ENCODE measurements at regions not wholly inside any gene's neighbourhood (a gene's known extent, or its start where the extent isn't known, plus 50 kb on each side); places are given as distances from the start of the nearest gene placed in this dataset.

DNA sequence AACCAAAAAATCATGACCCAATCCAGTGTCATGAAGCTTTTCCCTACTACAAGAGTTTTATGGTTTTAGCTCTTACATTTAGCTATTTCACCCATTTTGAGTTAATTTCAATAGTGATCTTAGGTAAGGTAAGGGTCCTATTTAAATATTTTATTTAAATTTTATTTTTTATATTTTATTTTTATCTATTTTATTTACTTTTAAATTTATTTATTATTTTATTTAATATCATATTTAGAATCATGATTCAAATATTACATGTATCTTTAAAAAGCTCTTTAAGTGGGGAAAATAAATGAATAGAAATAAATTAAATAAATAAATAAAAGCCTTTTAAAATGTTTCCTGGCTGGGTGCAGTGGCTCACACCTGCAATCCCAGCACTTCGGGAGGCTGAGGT lies 276.0 kb downstream of the SKIDA1 start:
- DNase-seq: no peak

DNA sequence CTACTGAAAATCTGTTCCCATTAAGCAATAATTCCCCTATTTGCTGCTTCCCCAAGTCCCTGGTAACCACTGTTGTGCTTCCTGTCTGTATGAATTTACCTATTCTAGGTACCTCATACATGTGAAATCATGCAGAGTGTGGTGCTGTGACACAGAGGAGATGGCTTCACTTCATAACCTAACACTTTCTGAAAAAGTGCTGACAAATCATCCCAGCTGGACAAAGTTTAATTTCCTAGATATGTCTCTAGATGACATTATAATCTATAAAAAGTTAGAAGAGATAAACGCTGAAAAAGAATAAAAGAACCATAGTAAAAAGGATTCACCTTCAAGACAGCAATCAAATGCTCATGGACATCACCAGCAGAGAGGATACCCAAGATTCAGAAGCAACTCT lies 277.9 kb downstream of the SKIDA1 start:
- DNase-seq: no peak

- DNase-seq: no peak
Observed at GRCh38 chr10:21246178-21246577, 279.3 kb downstream of the SKIDA1 start.

DNA sequence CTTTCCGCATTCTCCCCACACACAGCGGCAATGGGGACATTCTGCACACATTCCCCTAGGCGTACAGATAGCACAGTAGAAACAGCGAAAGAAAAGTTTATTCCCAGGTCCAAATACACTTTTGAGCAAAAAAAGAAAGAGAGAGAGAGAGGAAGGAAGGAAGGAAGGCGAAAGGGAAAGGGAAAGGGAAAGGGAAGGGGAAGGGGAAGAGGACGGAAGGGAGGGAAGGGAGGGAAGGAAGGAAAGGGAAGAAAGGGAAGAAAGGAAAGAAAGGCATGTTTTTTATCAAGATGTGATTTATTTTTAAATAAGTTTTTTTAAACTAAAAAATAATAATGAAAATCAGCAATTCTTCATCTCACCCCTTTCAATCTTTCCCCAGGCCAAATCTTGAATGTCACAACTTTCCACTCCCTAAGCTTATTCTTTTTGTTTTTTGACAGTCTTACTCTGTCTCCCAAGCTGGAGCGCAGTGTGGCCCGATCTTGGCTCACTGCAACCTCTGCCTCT lies 281.7 kb downstream of the SKIDA1 start:
- no peak for DNase-seq

- no peak for DNase-seq
Observed at GRCh38 chr10:21242915-21243314, 282.6 kb downstream of the SKIDA1 start.

- no peak for DNase-seq
Observed at GRCh38 chr10:21238717-21239116, 286.8 kb downstream of the SKIDA1 start.

- no peak for DNase-seq
Observed at GRCh38 chr10:21238044-21238443, 287.4 kb downstream of the SKIDA1 start.

- no peak for DNase-seq
Observed at GRCh38 chr10:21234761-21235160, 290.7 kb downstream of the SKIDA1 start.

DNA sequence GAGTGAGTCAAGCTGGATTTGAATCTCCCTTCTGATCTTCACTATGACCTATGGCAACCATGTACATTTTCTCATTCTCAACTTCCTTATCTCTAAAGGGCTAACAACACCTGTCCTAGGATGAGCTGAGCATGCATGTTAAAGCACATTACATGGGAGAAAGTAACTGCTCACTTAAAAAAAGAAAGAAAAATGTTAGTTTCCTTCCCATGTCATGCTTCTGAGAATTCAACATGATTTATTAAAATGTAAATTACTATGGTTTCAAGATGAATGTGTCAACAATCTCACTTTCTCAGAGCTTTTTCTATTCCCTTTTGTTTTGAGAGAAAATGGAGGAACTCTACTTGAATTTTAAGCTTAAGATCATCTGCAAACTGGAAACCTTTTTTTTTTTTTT lies 295.3 kb downstream of the SKIDA1 start:
- no peak for DNase-seq

DNA sequence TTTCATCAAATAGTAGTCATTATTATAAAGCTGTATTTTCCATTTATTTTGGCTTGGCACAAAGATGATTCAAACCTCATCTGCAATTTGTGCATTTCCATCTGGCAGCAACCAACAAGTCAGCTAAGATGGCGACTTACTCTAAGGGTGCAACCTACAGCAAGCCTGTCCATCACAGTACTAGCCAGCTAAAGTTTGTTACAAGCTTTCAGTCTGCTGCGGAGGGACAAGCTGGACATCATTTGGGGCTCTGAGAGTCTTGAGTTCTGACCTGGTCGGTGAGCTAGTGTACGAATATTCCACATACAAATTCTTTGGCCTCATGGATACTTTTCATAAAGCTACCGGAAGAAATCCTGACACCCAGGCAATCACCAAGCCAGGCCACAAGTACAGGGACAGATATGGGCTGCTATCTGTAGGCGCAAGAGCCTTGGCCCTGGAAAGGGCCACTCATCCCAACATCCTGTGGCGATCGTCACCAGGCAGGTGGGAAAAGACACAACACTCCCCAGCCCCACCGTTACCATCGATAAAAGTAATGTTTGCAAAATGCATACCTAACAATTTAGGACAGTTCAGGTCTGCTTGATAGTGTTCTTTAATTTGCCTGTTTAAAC lies 307.6 kb downstream of the SKIDA1 start:
- DNase-seq: no peak

GRCh38 chr10:21217107-21217506 lies 308.4 kb downstream of the SKIDA1 start:
- DNase-seq: no peak

- no peak for DNase-seq
Observed at GRCh38 chr10:21214329-21214728, 311.2 kb downstream of the SKIDA1 start.

GRCh38 chr10:21213381-21213780 lies 312.1 kb downstream of the SKIDA1 start:
- DNase-seq: no peak

- DNase-seq: no peak
Observed at GRCh38 chr10:21212912-21213311, 312.6 kb downstream of the SKIDA1 start.

GRCh38 chr10:21212348-21212747 lies 313.1 kb downstream of the SKIDA1 start:
- no peak for DNase-seq

DNA sequence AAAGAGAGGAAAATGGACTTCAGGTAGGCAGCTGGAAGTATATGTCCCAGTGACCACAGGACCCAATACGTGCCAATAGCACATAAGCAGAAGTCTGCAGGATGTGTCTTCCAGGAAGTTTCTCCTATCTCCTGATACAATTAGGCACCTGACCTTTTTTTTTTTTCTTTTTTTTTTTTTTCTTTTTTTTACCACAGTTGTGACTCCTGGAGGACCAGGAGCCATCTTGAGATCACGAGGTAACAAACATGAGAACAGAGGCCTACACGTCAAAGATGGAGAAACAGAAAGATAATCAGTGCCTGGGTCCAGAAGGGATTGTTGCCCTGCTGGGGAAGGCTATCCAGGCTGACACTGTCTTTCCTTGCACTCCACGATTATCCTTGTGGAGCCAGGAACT lies 312.4 kb upstream of the NEBL start:
- DNase-seq: no peak

- no peak for DNase-seq
Observed at GRCh38 chr10:21208666-21209316, 311.7 kb upstream of the NEBL start.

- no peak for DNase-seq
Observed at GRCh38 chr10:21207852-21208646, 310.9 kb upstream of the NEBL start.

DNA sequence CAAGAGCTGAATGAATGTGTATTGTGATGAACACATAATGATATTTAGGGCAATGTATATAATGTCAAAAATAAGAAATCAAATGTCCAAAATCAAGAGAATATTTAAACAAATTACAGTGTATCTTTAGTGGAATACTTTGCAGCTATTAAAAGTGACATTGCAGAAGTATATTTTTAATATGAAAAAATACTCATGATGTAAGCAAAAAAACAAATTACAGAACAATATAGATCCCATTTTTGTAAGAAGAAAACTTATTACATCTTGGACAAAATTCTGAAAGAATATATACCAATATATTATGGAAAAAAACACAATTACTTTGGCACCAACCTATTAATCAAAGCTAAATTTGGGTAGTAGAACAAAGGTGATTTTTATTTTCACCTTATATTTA lies 308.2 kb upstream of the NEBL start:
- no peak for DNase-seq

GRCh38 chr10:21203473-21204107 lies 306.5 kb upstream of the NEBL start:
- DNase-seq: no peak

DNA sequence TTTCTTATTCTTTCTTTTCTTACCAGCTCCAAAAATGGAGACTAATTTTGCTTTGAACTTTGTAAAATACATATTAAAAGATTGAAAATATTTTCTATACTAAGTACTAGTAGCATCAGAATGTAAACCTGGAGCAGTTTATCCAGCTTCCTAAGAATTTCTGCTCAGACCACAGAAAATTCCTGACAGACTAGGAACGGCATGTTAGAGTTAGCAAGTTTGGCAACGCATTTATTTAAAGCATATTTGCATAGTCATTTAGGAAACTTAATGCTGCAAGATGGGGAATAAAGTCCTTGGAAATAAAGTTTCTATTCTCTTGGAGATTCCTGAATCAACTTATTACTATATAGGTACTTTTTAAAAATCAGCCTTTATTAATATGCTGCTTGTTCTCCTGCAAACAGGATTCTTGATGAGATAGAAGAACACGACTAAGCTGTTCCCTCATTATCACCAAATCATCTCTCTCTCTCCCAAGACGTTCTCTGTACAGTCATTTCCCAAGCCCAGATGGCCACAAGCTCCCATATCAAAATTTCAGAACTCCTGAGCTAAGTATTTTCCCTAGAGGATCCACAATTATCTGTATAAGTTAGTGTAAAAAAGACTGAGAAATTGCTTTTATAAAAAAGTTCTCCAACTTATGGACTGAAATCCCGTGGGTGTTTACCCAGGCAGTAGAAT lies 305.8 kb upstream of the NEBL start:
- no peak for DNase-seq

DNA sequence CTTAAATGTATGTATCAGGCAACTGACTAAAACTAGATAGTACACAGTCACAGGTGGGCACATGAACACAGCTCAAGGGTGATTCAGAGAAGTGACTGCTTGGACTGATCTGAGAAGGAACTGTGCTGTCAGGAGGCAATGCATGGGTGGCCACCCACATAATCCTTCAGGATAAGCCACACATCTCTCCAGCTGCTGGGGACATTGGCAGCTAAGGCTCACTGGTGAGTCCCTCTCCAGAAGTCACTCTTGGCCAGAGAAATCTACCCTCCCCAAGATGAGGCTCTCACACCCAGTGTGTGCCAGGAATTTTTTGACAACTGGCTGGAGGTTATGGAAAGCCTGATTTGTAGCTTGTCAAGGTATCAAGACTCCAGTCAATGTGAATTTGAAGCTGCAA lies 302.4 kb upstream of the NEBL start:
- DNase-seq: no peak

GRCh38 chr10:21197838-21198237 lies 300.7 kb upstream of the NEBL start:
- no peak for DNase-seq
